Left ventricle myocardium superior (tissue), 1 donor: ENCODE measurements at regions not wholly inside any gene's neighbourhood (a gene's known extent, or its start where the extent isn't known, plus 50 kb on each side); places are given as distances from the start of the nearest gene placed in this dataset.
"Not testable (repeated sequence)": the region's sequence is repeated elsewhere in the genome, so short reads cannot be mapped to it uniquely, and the experiment has no call there.

ENCODE experiments used
- ATAC-seq: fragments of 200-7000 bp; cut with Tn5 transposase; one replicate; pipeline ENCODE4 v1.9.1; 2020; ENCODE audit warnings: mild to moderate bottlenecking, moderate library complexity
- DNase-seq: peaks from one replicate; pipeline ENCODE4 v3.0.0-alpha.2; 2020
- intact Hi-C: fragments of 100-400 bp; cut with micrococcal nuclease; formaldehyde crosslinking; loops from one replicate; pipeline ENCODE4 v1.11.0; 2022
- donor health status: DM: no; HTN: yes; CAD: no; lungs with severe emphysema.

DNA sequence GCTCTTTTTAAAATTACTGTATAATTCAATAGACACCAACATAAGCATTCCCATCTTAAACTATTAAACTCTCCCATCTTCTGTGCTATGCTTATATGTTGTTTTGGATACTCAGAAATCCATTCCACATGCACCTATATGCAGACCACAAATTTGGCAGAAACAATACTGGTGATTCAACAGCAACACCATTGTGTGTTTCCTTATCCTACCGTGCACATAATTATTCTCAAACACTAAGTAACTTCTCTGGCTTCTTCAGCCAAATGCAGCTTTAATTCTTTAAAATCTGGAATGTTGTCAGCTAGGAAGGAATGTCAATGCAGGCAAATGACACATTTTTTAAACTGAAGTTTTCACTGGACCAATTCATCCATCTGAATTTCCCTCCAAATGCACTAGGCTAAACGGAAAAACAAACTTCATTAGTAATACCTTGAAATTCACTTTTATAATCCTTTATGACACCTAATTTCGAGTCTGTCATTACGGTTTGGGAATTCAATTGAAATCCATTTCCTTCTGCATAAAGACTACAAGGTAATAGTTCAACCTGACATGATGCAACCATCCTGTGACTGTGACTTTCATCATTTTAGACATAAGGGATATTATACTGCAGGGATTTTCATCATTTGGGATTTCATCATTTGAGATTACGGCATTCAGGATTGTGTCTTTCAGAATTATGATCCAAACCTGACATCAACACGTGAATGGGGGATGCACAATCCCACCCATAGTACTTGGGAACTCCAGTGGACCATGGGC, 308.5 kb downstream of the LTN1 start:
- ATAC-seq: no peak
- intact Hi-C loops: no loop called here
- DNase-seq: no peak

- DNase-seq, ATAC-seq, intact Hi-C loops: not testable (repeated sequence)
These were observed 309.8 kb downstream of the LTN1 start for GRCh38 chr21:28682884-28683283.

DNA sequence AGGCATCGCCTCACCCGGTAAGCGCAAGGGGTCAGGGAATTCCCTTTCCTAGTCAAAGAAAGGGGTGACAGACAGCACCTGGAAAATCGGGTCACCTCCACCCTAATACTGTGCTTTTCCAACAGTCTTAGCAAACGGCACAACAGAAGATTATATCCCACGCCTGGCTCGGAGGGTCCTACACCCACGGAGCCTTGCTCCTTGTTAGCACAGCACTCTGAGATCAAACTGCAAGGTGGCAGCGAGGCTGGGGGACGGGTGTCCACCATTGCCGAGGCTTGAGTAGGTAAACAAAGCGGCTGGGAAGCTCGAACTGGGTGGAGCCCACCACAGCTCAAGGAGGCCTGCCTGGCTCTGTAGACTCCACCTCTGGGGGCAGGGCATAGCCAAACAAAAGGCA, 315.6 kb downstream of the LTN1 start:
- ATAC-seq: not testable (repeated sequence)

GRCh38 chr21:28675331-28676041, 317.2 kb downstream of the LTN1 start:
- ATAC-seq (peak; percentile 97), DNase-seq (no peak)
- intact Hi-C loops: no loop called here

More for the DNA sequence above, 315.6 kb downstream of the LTN1 start:
- intact Hi-C loops, DNase-seq: not testable (repeated sequence)

DNA sequence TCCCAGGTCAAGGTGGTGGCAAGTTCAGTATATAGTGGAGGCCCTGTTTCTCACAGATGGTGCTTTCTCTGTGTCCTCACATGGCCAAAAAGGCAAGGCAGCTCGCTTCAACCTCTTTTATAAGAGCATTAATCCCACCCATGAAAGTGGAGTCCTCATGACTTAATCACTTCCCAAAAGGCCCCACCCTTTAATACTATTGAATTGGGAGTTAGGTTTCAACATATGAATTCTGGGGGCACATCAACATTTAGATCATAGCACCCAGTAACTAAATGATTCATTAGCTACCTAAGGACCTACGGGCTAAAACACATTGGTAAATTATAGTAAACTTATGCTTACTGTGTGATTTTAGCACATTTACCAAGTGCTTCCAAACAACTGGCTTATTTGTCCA, 317.9 kb downstream of the LTN1 start:
- ATAC-seq: peak; percentile 28

GRCh38 chr21:28671549-28672195, 321.0 kb downstream of the LTN1 start:
- intact Hi-C loops: no loop called here
- DNase-seq (no peak), ATAC-seq (no peak)

More for the DNA sequence above, 317.9 kb downstream of the LTN1 start:
- DNase-seq: no peak
- intact Hi-C loops: no loop called here

DNA sequence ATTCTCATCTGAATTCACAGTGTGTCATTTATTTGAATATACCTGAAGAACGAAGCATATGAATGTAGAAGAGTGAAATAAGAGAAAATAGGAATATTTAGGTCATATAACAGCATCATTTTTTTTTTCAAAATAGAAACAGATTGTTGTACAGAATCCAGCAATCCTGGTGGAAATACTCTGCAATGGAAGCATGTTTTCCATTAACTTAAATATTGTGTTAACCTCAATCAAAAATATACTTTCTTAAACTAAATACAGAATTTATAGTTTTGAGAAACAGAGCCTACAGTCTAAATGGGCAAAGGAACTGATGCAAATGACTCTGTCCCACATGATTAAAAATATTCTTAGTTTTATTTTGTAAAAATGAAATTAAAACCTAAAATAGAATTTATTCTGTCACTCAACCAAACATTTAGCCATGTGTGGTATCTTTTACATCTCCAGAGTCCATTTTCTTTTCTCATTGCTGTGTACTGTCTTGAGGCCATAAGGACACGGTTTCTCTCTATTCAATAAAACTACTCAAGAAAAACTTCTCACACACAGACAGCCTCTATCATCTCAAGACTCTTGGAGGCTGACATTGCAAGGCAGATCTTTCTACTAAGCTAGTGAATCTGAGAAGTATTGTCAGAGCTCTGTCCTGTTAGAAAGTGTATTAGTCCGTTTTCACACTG, 322.6 kb downstream of the LTN1 start:
- DNase-seq (no peak), ATAC-seq (no peak)
- intact Hi-C loops: no loop called here

- intact Hi-C loops: no loop called here
- ATAC-seq (no peak), DNase-seq (no peak)
These were observed 323.4 kb downstream of the LTN1 start for GRCh38 chr21:28669321-28669720.

GRCh38 chr21:28663754-28664153, 328.9 kb downstream of the LTN1 start:
- ATAC-seq (no peak), DNase-seq (no peak)
- intact Hi-C loops: no loop called here

- DNase-seq (no peak), ATAC-seq (no peak)
- intact Hi-C loops: no loop called here
These were observed 329.5 kb downstream of the LTN1 start for GRCh38 chr21:28663111-28663693.

GRCh38 chr21:28657566-28657965, 335.1 kb downstream of the LTN1 start:
- intact Hi-C loops: loop anchor here (10.0 kb wide), 1 partner anchor 113 kb away; no protein-coding TSS in a partner anchor
- DNase-seq: no peak
- no peak for ATAC-seq

GRCh38 chr21:28655471-28655870, 337.2 kb downstream of the LTN1 start:
- no peak for DNase-seq
- intact Hi-C loops: loop anchor here (10.0 kb wide), 1 partner anchor 111 kb away; no protein-coding TSS in a partner anchor
- no peak for ATAC-seq

GRCh38 chr21:28654406-28654805, 338.3 kb downstream of the LTN1 start:
- ATAC-seq: no peak
- intact Hi-C loops: loop anchor here (10.0 kb wide), 1 partner anchor 110 kb away; no protein-coding TSS in a partner anchor

GRCh38 chr21:28644762-28645161, 347.9 kb downstream of the LTN1 start:
- intact Hi-C loops: no loop called here
- ATAC-seq: no peak
- no peak for DNase-seq

More at GRCh38 chr21:28654406-28654805, 338.3 kb downstream of the LTN1 start:
- no peak for DNase-seq

DNA sequence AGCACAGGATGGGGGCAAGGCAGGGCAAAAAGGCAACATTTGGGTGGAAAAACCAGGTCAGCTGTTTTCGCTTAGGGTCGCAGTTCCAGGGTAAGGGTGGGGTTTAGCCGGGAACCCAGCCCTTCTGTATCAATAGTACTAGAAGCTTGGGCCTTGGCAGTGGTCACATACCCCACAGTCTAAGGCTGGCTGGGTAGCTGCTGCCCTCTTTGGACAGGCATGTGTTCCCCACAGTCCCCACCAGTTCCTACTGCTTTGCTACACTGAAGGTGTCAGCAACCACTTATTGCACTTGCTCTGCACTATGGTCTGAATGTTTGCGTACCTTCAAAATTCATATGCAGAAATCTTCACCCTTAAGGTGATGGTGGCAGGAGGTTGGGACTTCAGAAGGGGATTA, 349.8 kb downstream of the LTN1 start:
- DNase-seq: no peak
- peak; percentile 31 for ATAC-seq
- intact Hi-C loops: no loop called here

GRCh38 chr21:28641731-28642130, 350.9 kb downstream of the LTN1 start:
- ATAC-seq: no peak
- intact Hi-C loops: no loop called here

GRCh38 chr21:28640326-28640725, 352.4 kb downstream of the LTN1 start:
- intact Hi-C loops: no loop called here
- ATAC-seq (no peak), DNase-seq (no peak)

More at GRCh38 chr21:28641731-28642130, 350.9 kb downstream of the LTN1 start:
- DNase-seq: no peak

- intact Hi-C loops: no loop called here
- no peak for ATAC-seq
- no peak for DNase-seq
These were observed 352.9 kb downstream of the LTN1 start for GRCh38 chr21:28639737-28640136.
